ENCODE measurements at regions not wholly inside any gene's neighbourhood (a gene's known extent, or its start where the extent isn't known, plus 50 kb on each side); places are given as distances from the start of the nearest gene placed in this dataset.
A peak's percentile ranks its signal among the peaks of the same experiment; 100 is the strongest.

- TF ChIP-seq ZNF148 (tag by site-specific recombination; IDR thresholded peaks at IDR 0.05; ENCODE audit: borderline replicate concordance) (no peak), AEBP2 (tag by site-specific recombination; IDR thresholded peaks at IDR 0.05; ENCODE audit: borderline replicate concordance) (no peak), EGR2 (tag by site-specific recombination; IDR thresholded peaks at IDR 0.05; ENCODE audit: low read depth) (0 out of 2 replicates have a peak, but pooled peaks have one; percentile 39), TCF7L2 (IDR thresholded peaks at IDR 0.05; ENCODE audit: borderline replicate concordance, low read depth, low read length) (no peak), ZFHX2 (tag by site-specific recombination; conservative IDR thresholded peaks at IDR 0.05) (peak; percentile 39; the same call in 1 of the 2 replicates)
Observed at GRCh38 chr22:48574776-48575617, 1252.7 kb downstream of the BRD1 start (continued).

- H3K9me3 ChIP-seq (ENCODE audit: control insufficient read depth, insufficient read depth, low read depth, low read length) = no peaks in the 10 kb centered on the region
- no peaks in the 10 kb centered on the region for H3K36me3 ChIP-seq (ENCODE audit: control insufficient read depth in 2 of 2, insufficient read depth in 1 of 2, low read length in 2 of 2)
- H3K4me1 ChIP-seq (ENCODE audit: control insufficient read depth, insufficient read depth, low read length) = no peaks in the 10 kb centered on the region
- CTCF ChIA-PET = interaction anchor here (0.7 kb wide), 2 partner anchors 736 to 1059 kb away, joined by 3 read pairs; no protein-coding TSS in a partner anchor
- H3K27ac ChIP-seq (ENCODE audit: extremely low read depth, low read depth, low read length) = no peak overlapping the region
- TF ChIP-seq GLI2 (tag by site-specific recombination; IDR thresholded peaks at IDR 0.05; ENCODE audit: borderline replicate concordance, low read depth) (no peak), ZNF23 (tag by site-specific recombination; IDR thresholded peaks at IDR 0.05; ENCODE audit: borderline replicate concordance) (no peak), PRDM10 (tag by site-specific recombination; IDR thresholded peaks at IDR 0.05) (no peak), ZXDB (tag by site-specific recombination; IDR thresholded peaks at IDR 0.05) (no peak), ZNF518A (tag by site-specific recombination; conservative IDR thresholded peaks at IDR 0.05; ENCODE audit: low read depth) (no peak), RBAK (tag by site-specific recombination; IDR thresholded peaks at IDR 0.05) (no peak), ZNF621 (tag by site-specific recombination; IDR thresholded peaks at IDR 0.05) (no peak), SP3 (tag by site-specific recombination; IDR thresholded peaks at IDR 0.05) (no peak), ZNF221 (tag by site-specific recombination; IDR thresholded peaks at IDR 0.05; ENCODE audit: borderline replicate concordance) (no peak), ZBTB7A (tag by site-specific recombination; IDR thresholded peaks at IDR 0.05; ENCODE audit: low read depth) (no peak), ZNF555 (tag by site-specific recombination; conservative IDR thresholded peaks at IDR 0.05) (no peak), ZNF704 (tag by site-specific recombination; IDR thresholded peaks at IDR 0.05) (no peak), ZBTB44 (tag by site-specific recombination; IDR thresholded peaks at IDR 0.05) (no peak), ZBTB8A (tag by site-specific recombination; IDR thresholded peaks at IDR 0.05) (no peak)
- H3K4me3 ChIP-seq (ENCODE audit: low read depth, low read length) = no peak overlapping the region
- POLR2A ChIA-PET = no interaction called here
Observed at GRCh38 chr22:48573766-48574165, 1253.9 kb downstream of the BRD1 start.
